AG10803 (cell line): ENCODE measurements at regions not wholly inside any gene's neighbourhood (a gene's known extent, or its start where the extent isn't known, plus 50 kb on each side); places are given as distances from the start of the nearest gene placed in this dataset.

Source experiments
- DNase-seq: peaks from one replicate; pipeline ENCODE4 v3.0.0; 2010; ENCODE audit warnings: low read depth
- H3K4me3 ChIP-seq: 2 replicates; pipeline ENCODE4 v1.5.1; 2011; ENCODE audit warnings: mild to moderate bottlenecking, low read length, control low read depth
- CTCF ChIP-seq: conservative IDR thresholded peaks from 2 replicates; pipeline ENCODE4 v1.5.1; 2011; ENCODE audit warnings: mild to moderate bottlenecking, low read length, control low read depth, inconsistent platforms

- TF ChIP-seq CTCF: no peak
- H3K4me3 ChIP-seq: no peak overlapping the region
- DNase-seq: no peak
Measured at GRCh38 chr1:165036403-165036802, 320.1 kb downstream of the LMX1A start.

GRCh38 chr1:165034136-165034809 lies 322.2 kb downstream of the LMX1A start:
- DNase-seq: no peak
- TF ChIP-seq CTCF: no peak
- H3K4me3 ChIP-seq: no peak overlapping the region

GRCh38 chr1:165031001-165031400 lies 325.5 kb downstream of the LMX1A start:
- H3K4me3 ChIP-seq: no peak overlapping the region
- DNase-seq: no peak
- no peak for TF ChIP-seq CTCF

- DNase-seq: no peak
- H3K4me3 ChIP-seq: no peak overlapping the region
- TF ChIP-seq CTCF: no peak
Measured at GRCh38 chr1:165025805-165026204, 330.7 kb downstream of the LMX1A start.

GRCh38 chr1:165014753-165015152 lies 341.8 kb downstream of the LMX1A start:
- TF ChIP-seq CTCF: no peak
- H3K4me3 ChIP-seq: no peak overlapping the region
- no peak for DNase-seq

GRCh38 chr1:165011991-165012531 lies 344.5 kb downstream of the LMX1A start:
- no peak for TF ChIP-seq CTCF
- H3K4me3 ChIP-seq: no peak overlapping the region
- DNase-seq: no peak

GRCh38 chr1:165011186-165011585 lies 345.3 kb downstream of the LMX1A start:
- no peak for DNase-seq
- no peak for TF ChIP-seq CTCF
- H3K4me3 ChIP-seq: no peak overlapping the region
